PC-3 (cell line): ENCODE measurements at regions not wholly inside any gene's neighbourhood (a gene's known extent, or its start where the extent isn't known, plus 50 kb on each side); places are given as distances from the start of the nearest gene placed in this dataset.
A peak's percentile ranks its signal among the peaks of the same experiment; 100 is the strongest.

Source experiments
- ATAC-seq: fragments of 200-7000 bp; cut with Tn5 transposase; 2 replicates; pipeline ENCODE4 v1.9.1; 2020; ENCODE audit warnings: mild to moderate bottlenecking, moderate library complexity
- BruUV-seq: library from RNA; stranded (reverse); fragments of 400-500 nt; replicated peaks from 2 replicates; lab custom pipeline; 2021; lab: Mats Ljungman, UMichigan
- CTCF ChIA-PET: fragments of 300-600 bp; sonication (Branson Sonifier 250); formaldehyde crosslinking; loops from one replicate; lab custom pipeline; 2022; ENCODE audit warnings: antibody characterized with exemption; lab: Charles Lee
- POLR2A ChIA-PET: fragments of 300-600 bp; sonication (Branson Sonifier 250); formaldehyde crosslinking; loops from one replicate; lab custom pipeline; 2022; ENCODE audit warnings: antibody characterized with exemption; ENCODE audit not compliant: unreplicated experiment; lab: Charles Lee
- DNase-seq: peaks from one replicate; pipeline ENCODE4 v3.0.0-alpha.2; 2015
- H2AFZ ChIP-seq: fragments of 300-600 bp; sonication (generic); 2 replicates; pipeline ENCODE4 v1.6.0; 2016; ENCODE audit warnings: antibody characterized with exemption, low read length
- H3F3A ChIP-seq: fragments of 300-600 bp; sonication (generic); one replicate; pipeline ENCODE4 v1.6.0; 2017; ENCODE audit warnings: antibody characterized with exemption, low read length, control low read depth, mild to moderate bottlenecking; ENCODE audit not compliant: unreplicated experiment
- H3K27ac ChIP-seq: fragments of 300-600 bp; sonication (generic); 2 replicates; pipeline ENCODE4 v1.5.1; 2016; ENCODE audit warnings: mild to moderate bottlenecking, low read length
- H3K27me3 ChIP-seq: fragments of 300-600 bp; sonication (generic); 2 replicates; pipeline ENCODE4 v1.6.1; 2016; ENCODE audit warnings: low read length, mixed read lengths
- H3K36me3 ChIP-seq: fragments of 300-600 bp; sonication (generic); 2 replicates; pipeline ENCODE4 v1.6.1; 2016; ENCODE audit warnings: low read depth, mixed run types, low read length, mixed read lengths
- H3K4me1 ChIP-seq: fragments of 300-600 bp; sonication (generic); 2 replicates; pipeline ENCODE4 v1.5.1; 2016; ENCODE audit warnings: low read length; ENCODE audit not compliant: insufficient read depth
- H3K4me2 ChIP-seq: fragments of 300-600 bp; sonication (generic); 2 replicates; pipeline ENCODE4 v1.6.0; 2016; ENCODE audit warnings: low read length
- H3K4me3 ChIP-seq: fragments of 300-600 bp; sonication (generic); 2 replicates; pipeline ENCODE4 v1.5.1; 2016; ENCODE audit warnings: mild to moderate bottlenecking, low read length, mixed read lengths
- H3K79me2 ChIP-seq: fragments of 300-600 bp; sonication (generic); 2 replicates; pipeline ENCODE4 v1.6.1; 2017; ENCODE audit warnings: low read length, mixed read lengths
- H3K9ac ChIP-seq: fragments of 300-600 bp; sonication (generic); 2 replicates; pipeline ENCODE4 v1.6.0; 2016; ENCODE audit warnings: mild to moderate bottlenecking, low read length
- H3K9me2 ChIP-seq: fragments of 300-600 bp; sonication (generic); replicated peaks from 2 replicates; pipeline ENCODE4 v1.6.1; 2016; ENCODE audit warnings: mixed run types, low read length, mixed read lengths
- H3K9me3 ChIP-seq: fragments of 300-600 bp; sonication (generic); 2 replicates; pipeline ENCODE4 v1.6.1; 2016; ENCODE audit warnings: low read length, mixed read lengths
- H4K20me1 ChIP-seq: fragments of 300-600 bp; sonication (generic); 2 replicates; pipeline ENCODE4 v1.6.1; 2016; ENCODE audit warnings: low read length, mixed read lengths
- EZH2 ChIP-seq: fragments of 300-600 bp; sonication (generic); IDR thresholded peaks from one replicate; pipeline ENCODE4 v1.6.1; 2017; ENCODE audit warnings: antibody characterized with exemption, mild to moderate bottlenecking, low read length; ENCODE audit not compliant: unreplicated experiment
- EZH2phosphoT487 ChIP-seq: fragments of 300-600 bp; sonication (generic); IDR thresholded peaks from 2 replicates; pipeline ENCODE4 v1.6.1; 2018; ENCODE audit warnings: mild to moderate bottlenecking, antibody characterized with exemption, low read length, borderline replicate concordance
- intact Hi-C: fragments of 100-400 bp; cut with micrococcal nuclease; formaldehyde crosslinking; loops from 2 replicates; pipeline ENCODE4 v1.9.0; 2023
- TF ChIP-seq, protein P1 (sequence below): fragments of 300-600 bp; sonication (generic); conservative IDR thresholded peaks from 2 replicates; pipeline ENCODE4 v1.5.1; 2017; ENCODE audit warnings: antibody characterized with exemption, low read depth, mild to moderate bottlenecking, low read length

DNA sequence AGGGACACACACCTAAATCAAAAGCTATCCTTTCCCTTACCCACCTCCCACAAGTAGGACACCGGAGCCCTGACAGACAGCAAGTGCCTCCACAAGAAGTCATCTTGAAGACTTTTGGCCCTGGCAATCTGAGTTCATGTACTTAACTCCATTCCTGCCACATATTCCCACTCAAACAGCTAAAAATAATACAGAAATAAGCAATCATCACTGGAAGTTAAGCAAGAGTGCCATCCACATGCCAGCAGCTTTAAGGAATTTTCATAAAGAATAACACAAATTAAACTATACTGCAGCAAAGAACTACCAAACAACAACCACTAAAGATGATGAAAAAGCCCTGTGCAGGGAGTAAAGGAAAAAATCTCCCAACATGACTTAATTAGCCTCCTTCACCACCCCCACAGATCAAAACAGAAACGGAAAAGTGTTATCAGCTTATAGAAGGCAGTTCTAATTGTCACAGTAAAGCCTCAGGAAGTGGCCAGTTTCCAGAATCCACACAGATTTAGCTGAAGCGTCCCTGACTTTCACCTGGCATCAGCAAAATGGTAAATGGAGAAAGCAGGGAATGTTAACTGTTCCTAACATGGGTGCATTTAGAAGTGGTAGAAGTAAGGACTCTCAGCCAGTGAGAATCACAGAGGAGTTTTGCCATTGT, 343.9 kb downstream of the TBC1D4 start:
- CTCF ChIA-PET = no interaction called here
- BruUV-seq = no TSS peak

DNA sequence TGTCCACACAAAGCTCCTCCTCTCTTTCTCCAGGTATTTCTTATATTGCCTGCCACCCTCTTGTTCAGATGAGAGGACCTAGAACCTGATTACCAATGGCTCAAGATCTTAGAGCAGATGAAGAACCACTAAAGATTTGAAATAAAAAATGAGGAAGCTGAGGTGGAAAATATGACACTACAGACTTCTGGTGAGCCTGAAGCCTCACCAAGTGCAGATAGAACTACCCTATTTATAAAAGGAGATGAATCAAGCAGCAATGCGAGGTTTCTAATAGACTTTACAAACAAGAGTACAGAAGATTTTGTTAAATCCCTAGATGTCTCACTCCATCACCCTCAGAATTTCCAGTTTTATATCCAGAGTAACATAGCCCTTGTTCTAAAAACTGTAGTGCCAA, 345.8 kb downstream of the TBC1D4 start:
- 0 out of 2 replicates have a peak, but pooled peaks cover 4% of the 10 kb centered on the region for H3K9me3 ChIP-seq
- peaks cover 11% of the 10 kb centered on the region for H3K4me1 ChIP-seq
- H4K20me1 ChIP-seq = no peaks in the 10 kb centered on the region
- no peak overlapping the region for H3K4me3 ChIP-seq
- H3K9ac ChIP-seq = no peak overlapping the region; the same call in 1 of the 2 replicates
- no peak for DNase-seq
- BruUV-seq = no TSS peak
- intact Hi-C loops = no loop called here
- H3F3A ChIP-seq = no peaks in the 10 kb centered on the region
- H3K36me3 ChIP-seq = no peaks in the 10 kb centered on the region; the same call in 1 of the 2 replicates
- POLR2A ChIA-PET = no interaction called here
- H3K4me2 ChIP-seq = no peak overlapping the region
- no peak overlapping the region for H2AFZ ChIP-seq
- no peaks in the 10 kb centered on the region for H3K79me2 ChIP-seq
- no peaks in the 10 kb centered on the region for H3K9me2 ChIP-seq
- H3K27me3 ChIP-seq = no peaks in the 10 kb centered on the region
- no peak for TF ChIP-seq EZH2phosphoT487
- TF ChIP-seq EZH2 = no peak
- TF ChIP-seq, protein P1, sequence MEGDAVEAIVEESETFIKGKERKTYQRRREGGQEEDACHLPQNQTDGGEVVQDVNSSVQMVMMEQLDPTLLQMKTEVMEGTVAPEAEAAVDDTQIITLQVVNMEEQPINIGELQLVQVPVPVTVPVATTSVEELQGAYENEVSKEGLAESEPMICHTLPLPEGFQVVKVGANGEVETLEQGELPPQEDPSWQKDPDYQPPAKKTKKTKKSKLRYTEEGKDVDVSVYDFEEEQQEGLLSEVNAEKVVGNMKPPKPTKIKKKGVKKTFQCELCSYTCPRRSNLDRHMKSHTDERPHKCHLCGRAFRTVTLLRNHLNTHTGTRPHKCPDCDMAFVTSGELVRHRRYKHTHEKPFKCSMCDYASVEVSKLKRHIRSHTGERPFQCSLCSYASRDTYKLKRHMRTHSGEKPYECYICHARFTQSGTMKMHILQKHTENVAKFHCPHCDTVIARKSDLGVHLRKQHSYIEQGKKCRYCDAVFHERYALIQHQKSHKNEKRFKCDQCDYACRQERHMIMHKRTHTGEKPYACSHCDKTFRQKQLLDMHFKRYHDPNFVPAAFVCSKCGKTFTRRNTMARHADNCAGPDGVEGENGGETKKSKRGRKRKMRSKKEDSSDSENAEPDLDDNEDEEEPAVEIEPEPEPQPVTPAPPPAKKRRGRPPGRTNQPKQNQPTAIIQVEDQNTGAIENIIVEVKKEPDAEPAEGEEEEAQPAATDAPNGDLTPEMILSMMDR = no peak
- no peak for ATAC-seq
- peak overlapping the region; percentile 76 for H3K27ac ChIP-seq
- CTCF ChIA-PET = no interaction called here

More for the DNA sequence above, 343.9 kb downstream of the TBC1D4 start:
- no peaks in the 10 kb centered on the region for H3K27me3 ChIP-seq
- H3K9me3 ChIP-seq = 0 out of 2 replicates have a peak, but pooled peaks cover 4% of the 10 kb centered on the region
- H3K9ac ChIP-seq = no peak overlapping the region
- H3K27ac ChIP-seq = no peak overlapping the region
- TF ChIP-seq, protein P1 = no peak
- no peak for TF ChIP-seq EZH2phosphoT487
- no peak for TF ChIP-seq EZH2
- no peak overlapping the region for H2AFZ ChIP-seq
- no peaks in the 10 kb centered on the region for H4K20me1 ChIP-seq
- POLR2A ChIA-PET = no interaction called here
- intact Hi-C loops = no loop called here
- DNase-seq (no peak), ATAC-seq (no peak)
- no peaks in the 10 kb centered on the region for H3K9me2 ChIP-seq
- no peaks in the 10 kb centered on the region for H3F3A ChIP-seq
- peaks cover 11% of the 10 kb centered on the region for H3K4me1 ChIP-seq
- no peaks in the 10 kb centered on the region for H3K79me2 ChIP-seq
- no peak overlapping the region for H3K4me2 ChIP-seq
- H3K4me3 ChIP-seq = no peak overlapping the region
- no peaks in the 10 kb centered on the region; the same call in 1 of the 2 replicates for H3K36me3 ChIP-seq

DNA sequence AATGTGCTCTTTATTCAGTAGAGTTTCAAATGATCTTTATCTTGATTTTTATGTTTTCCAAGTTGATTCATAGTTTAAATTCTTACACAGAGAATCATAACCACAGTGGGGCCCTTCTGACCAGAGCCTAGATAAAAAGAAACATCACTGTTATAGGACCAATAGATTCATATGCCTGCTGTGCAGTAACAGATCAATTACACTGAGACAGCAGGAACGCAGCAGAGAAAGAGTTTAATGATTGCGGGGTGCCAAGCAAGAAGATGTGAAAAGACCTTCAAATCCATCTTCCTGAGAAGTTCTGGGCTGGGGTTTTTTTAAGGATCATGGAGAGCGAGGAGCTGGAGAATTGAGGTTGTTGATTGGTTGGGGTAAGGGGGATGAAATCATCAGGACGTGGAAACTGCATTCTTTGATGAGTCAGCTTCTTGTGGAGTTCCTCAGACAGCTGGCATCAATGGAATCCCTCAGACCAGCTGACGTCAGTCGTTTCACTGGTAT, 346.6 kb downstream of the TBC1D4 start:
- Histone ChIP-seq H3K4me2 (0 out of 2 replicates have a peak overlapping the region, but pooled peaks have one; percentile 21), H3K79me2 (no peaks in the 10 kb centered on the region), H3K27ac (peak overlapping the region; percentile 76), H3K27me3 (no peaks in the 10 kb centered on the region), H2AFZ (no peak overlapping the region), H3K9me3 (0 out of 2 replicates have a peak, but pooled peaks cover 4% of the 10 kb centered on the region), H3K9ac (no peak overlapping the region), H3K9me2 (no peaks in the 10 kb centered on the region), H3K36me3 (no peaks in the 10 kb centered on the region; the same call in 1 of the 2 replicates), H4K20me1 (no peaks in the 10 kb centered on the region), H3K4me1 (peaks cover 11% of the 10 kb centered on the region), H3F3A (no peaks in the 10 kb centered on the region), H3K4me3 (no peak overlapping the region)
- intact Hi-C loops = no loop called here
- CTCF ChIA-PET = no interaction called here
- BruUV-seq = no TSS peak
- POLR2A ChIA-PET = no interaction called here
- TF ChIP-seq, protein P1 = no peak
- no peak for TF ChIP-seq EZH2
- TF ChIP-seq EZH2phosphoT487 = no peak
- peak; percentile 77 for DNase-seq
- peak; percentile 73 for ATAC-seq
